C4-2B (cell line): ENCODE measurements at regions not wholly inside any gene's neighbourhood (a gene's known extent, or its start where the extent isn't known, plus 50 kb on each side); places are given as distances from the start of the nearest gene placed in this dataset.
"Not testable (repeated sequence)": the region's sequence is repeated elsewhere in the genome, so short reads cannot be mapped to it uniquely, and the experiment has no call there.

Experiments
- H3K27ac ChIP-seq: fragments of 450-650 bp; 2 replicates; pipeline ENCODE4 v1.5.1; 2017
- ZFX ChIP-seq: fragments of 450-650 bp; IDR thresholded peaks from 2 replicates; pipeline ENCODE4 v1.6.1; 2017
- TF ChIP-seq, protein P1 (sequence below): fragments of 450-650 bp; conservative IDR thresholded peaks from 2 replicates; pipeline ENCODE4 v1.5.1; 2017; ENCODE audit warnings: mild to moderate bottlenecking

DNA sequence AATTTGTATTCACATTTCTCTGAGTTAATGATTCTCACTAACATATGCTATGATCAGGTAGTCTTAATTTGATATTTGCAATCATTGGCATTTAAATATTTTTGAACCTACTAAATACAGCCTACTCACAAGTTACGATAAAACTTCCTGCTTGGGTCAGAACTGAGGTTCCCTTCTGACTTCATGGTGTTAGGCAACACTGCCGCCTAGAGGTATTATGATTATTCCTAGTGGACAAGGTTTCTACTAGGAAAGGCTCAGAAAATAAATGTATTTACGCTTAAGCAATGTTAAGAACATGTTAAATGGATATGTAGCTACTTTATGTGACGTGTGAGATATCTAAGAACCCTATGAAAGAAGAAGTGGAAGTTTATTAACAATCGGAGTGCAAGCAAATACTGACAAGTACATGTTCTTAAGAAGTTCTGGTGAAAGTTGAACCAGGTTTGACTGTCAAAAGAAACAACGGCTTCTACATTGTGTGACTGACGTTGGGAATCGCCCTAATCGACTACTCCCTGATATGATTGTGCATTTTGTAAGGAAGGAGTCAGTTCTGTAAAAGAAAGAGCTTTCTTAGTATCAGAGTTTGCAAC, 1395.8 kb downstream of the SLITRK5 start:
- TF ChIP-seq ZFX, result no peak
- TF ChIP-seq, protein P1, sequence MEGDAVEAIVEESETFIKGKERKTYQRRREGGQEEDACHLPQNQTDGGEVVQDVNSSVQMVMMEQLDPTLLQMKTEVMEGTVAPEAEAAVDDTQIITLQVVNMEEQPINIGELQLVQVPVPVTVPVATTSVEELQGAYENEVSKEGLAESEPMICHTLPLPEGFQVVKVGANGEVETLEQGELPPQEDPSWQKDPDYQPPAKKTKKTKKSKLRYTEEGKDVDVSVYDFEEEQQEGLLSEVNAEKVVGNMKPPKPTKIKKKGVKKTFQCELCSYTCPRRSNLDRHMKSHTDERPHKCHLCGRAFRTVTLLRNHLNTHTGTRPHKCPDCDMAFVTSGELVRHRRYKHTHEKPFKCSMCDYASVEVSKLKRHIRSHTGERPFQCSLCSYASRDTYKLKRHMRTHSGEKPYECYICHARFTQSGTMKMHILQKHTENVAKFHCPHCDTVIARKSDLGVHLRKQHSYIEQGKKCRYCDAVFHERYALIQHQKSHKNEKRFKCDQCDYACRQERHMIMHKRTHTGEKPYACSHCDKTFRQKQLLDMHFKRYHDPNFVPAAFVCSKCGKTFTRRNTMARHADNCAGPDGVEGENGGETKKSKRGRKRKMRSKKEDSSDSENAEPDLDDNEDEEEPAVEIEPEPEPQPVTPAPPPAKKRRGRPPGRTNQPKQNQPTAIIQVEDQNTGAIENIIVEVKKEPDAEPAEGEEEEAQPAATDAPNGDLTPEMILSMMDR, result peak; percentile 89
- H3K27ac ChIP-seq, result no peak overlapping the region

DNA sequence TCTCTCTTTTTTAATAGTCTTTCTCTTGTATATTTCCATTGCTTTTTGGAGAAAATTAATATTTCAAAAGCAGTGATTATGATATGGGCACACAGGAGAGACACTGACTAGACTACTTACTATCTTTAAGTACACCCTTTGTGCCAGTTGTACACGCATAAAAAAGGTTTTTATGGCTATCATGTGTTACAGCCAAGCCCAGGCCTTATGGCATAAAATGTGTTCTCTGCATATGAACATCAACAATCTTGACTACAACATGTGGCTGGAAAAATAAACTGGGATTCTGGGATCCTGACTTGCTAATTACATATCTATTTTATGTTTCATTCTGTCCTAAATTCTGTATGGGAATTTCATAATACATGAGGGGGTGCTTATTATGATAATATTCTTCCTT, 1401.8 kb downstream of the SLITRK5 start:
- no peak for TF ChIP-seq ZFX
- TF ChIP-seq, protein P1, result no peak
- H3K27ac ChIP-seq, result no peak overlapping the region

DNA sequence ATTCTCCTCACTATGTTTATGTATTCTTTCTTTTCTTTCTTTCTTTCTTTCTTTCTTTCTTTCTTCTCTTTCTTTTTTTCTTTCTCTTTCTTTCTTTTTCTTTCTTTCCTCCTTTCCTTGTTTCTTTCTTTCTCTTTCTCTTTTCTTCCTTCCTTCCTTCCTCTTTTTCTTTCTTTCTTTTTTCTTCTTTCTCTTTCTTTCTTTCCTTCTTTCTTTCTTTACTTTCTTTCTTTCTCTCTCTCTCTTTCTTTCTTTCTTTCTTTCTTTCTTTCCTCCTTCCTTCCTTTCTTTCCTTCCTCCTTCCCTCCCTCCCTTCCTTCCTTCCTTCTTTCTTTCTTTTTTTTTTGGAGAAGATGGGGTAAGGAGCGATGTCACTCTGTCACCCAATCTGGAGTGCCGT, 1405.5 kb downstream of the SLITRK5 start:
- TF ChIP-seq, protein P1, result no peak
- TF ChIP-seq ZFX, result no peak
- no peak overlapping the region for H3K27ac ChIP-seq

DNA sequence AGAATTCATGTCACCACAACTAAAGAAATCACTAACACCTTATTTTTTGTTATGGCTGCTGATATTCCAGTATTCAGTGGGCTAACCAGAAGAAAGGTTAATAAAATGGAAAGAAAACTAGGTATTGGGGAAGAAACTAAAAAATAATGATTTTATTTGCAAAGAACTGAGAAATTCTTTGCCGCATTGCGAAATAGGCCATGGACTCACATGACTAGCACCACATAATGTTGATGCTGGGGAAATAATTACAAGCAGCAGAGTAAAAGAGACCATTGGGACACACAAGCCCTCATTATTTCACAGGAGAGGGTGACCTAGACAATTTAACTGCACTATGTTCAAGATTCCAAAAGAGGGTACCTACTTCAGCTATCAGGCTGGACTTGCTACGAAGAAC, 1411.5 kb downstream of the SLITRK5 start:
- H3K27ac ChIP-seq, result no peak overlapping the region
- TF ChIP-seq, protein P1, result no peak
- no peak for TF ChIP-seq ZFX

DNA sequence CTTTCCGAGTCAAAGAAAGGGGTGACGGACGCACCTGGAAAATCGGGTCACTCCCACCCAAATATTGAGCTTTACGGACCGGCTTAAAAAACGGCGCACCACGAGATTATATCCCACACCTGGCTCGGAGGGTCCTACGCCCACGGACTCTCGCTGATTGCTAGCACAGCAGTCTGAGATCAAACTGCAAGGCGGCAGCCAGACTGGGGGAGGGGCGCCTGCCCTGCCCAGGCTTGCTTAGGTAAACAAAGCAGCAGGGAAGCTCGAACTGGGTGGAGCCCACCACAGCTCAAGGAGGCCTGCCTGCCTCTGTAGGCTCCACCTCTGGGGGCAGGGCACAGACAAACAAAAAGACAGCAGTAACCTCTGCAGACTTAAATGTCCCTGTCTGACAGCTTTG, 1416.9 kb downstream of the SLITRK5 start:
- not testable (repeated sequence) for H3K27ac ChIP-seq

DNA sequence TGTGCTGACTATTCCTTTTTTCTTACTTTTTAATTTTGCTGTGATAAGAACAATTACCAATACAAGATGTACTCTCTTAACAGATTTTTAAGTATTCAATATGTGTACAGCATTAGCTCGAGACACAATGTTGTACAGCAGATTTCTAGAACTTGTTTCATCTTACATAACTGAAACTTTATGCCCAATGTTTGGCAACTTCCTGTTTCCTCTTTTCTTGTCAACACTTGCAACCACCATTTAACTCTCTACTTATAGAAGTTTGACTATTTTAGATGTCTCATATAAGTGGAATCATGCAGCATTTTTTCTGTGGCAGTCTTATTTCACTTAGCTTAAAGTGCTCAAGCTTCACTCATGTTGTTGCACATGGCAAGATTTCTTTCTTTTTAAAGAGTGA, 1426.8 kb downstream of the SLITRK5 start:
- no peak for TF ChIP-seq ZFX
- TF ChIP-seq, protein P1, result no peak
- H3K27ac ChIP-seq, result no peak overlapping the region

DNA sequence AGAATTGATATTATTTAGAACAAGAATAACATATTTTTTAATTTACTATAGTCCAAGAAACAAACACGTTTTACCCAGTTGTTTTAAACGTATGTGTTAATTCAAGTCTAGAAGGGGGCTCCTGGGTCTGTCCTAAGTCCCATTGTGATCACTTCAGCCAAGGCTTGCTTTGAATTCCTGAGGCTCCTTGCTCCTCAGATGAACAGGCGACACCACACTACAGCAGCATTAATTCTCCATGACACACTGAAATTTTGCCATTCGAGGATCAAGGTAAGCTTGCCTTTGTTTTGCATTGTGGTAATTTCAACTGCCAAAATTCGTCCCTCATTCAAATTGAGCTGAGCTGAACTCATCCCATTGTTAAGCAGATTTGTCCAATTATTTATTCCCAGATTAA, 1442.6 kb downstream of the SLITRK5 start:
- no peak overlapping the region for H3K27ac ChIP-seq
- TF ChIP-seq, protein P1, result no peak
- TF ChIP-seq ZFX, result no peak

DNA sequence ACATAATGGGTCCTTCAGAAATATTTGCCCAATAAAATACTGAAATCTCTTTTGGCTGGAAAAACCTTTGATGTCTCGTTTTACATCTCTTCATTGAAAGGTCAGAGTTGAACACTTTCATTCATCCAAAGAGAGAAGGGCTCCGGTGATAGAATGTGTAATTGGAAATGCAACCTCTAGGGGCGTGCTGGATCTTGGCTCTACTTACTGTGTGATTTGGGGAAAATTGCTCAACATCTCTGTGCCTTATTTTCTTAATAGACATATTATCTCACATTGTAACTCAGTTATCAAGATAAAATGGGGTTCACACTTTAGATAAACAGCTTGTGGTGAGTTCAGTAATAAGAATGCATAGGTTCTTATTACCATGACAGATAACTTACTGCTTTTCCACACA, 1444.1 kb downstream of the SLITRK5 start:
- TF ChIP-seq ZFX, result no peak
- TF ChIP-seq, protein P1, result peak; percentile 47
- no peak overlapping the region for H3K27ac ChIP-seq
